ENCODE measurements at regions not wholly inside any gene's neighbourhood (a gene's known extent, or its start where the extent isn't known, plus 50 kb on each side); places are given as distances from the start of the nearest gene placed in this dataset.
"Not testable (repeated sequence)": the region's sequence is repeated elsewhere in the genome, so short reads cannot be mapped to it uniquely, and the experiment has no call there.

DNA sequence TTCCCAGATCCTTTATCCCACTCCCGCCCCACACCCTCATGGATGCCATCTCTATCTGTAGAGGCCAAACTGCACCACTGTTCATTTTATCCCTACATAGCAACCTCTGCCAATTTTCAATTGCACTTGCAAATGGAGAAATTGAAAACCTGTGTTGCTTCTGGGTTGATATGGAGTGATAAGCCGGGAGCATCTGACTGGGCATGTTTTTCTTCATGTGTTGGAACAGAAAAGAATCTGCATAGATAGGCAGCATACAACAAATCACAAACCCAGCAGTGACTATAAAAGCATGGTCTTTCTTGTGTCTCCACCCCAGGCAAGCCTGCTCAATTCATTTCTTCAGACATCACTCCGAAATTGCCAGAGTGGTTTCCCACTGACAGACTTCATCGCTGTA, 608.8 kb upstream of the CAMK1G start:
- FAIRE-seq (no peak), DNase-seq (ENCODE audit: insufficient read length) (no peak)
- no peak for TF ChIP-seq TAF1 (IDR thresholded peaks at IDR 0.05; ENCODE audit: borderline replicate concordance, low read depth, low read length)
- no peak for TF ChIP-seq POLR2AphosphoS5 (IDR thresholded peaks at IDR 0.05; ENCODE audit: low read depth, low read length)
- TF ChIP-seq POLR2A (IDR thresholded peaks at IDR 0.05; ENCODE audit: low read depth, low read length): no peak

DNA sequence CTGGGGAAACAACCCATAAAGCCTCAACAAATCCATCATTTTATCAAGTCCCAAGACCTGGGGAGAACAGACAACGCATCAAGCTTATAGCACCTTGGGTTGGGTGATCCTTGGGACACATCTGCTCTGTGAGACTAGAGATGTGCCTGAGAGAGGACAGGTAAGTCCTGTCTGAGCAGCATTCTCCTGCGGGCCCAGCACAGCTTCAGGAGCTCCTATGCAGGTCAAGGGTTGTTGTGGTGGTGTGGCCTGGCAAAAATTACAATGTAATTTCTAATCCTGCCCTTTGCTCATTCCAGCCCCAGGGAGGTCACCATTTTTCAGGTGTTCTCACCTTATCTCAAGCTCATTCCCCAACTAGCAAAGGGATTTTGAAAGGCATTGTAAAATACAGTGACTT, 608.1 kb upstream of the CAMK1G start:
- FAIRE-seq: no peak
- TF ChIP-seq POLR2A (IDR thresholded peaks at IDR 0.05; ENCODE audit: low read depth, low read length): no peak
- no peak for TF ChIP-seq POLR2AphosphoS5 (IDR thresholded peaks at IDR 0.05; ENCODE audit: low read depth, low read length)
- TF ChIP-seq TAF1 (IDR thresholded peaks at IDR 0.05; ENCODE audit: borderline replicate concordance, low read depth, low read length): no peak
- DNase-seq (ENCODE audit: insufficient read length): no peak

DNA sequence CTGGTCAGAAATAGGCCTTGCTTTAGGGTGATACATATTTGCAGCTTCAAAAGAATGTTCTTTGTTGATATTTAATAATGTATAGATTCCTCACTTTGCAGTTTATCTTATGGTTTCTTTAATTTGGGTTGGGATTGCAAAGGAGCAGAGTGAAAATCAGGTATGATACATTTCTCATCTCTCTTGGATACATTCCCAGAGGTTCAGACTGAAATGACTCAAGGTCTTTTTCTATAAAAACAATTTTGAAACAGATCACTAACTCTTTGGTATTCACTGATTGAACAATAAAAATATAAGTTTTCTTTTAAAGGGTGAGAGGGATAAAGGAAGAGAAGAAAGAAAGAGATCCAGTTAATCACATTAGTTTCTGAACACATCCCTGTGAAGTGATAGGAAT, 606.5 kb upstream of the CAMK1G start:
- DNase-seq (ENCODE audit: insufficient read length) (no peak), FAIRE-seq (no peak)
- TF ChIP-seq TAF1 (IDR thresholded peaks at IDR 0.05; ENCODE audit: borderline replicate concordance, low read depth, low read length) (no peak), POLR2A (IDR thresholded peaks at IDR 0.05; ENCODE audit: low read depth, low read length) (no peak), POLR2AphosphoS5 (IDR thresholded peaks at IDR 0.05; ENCODE audit: low read depth, low read length) (no peak)

DNA sequence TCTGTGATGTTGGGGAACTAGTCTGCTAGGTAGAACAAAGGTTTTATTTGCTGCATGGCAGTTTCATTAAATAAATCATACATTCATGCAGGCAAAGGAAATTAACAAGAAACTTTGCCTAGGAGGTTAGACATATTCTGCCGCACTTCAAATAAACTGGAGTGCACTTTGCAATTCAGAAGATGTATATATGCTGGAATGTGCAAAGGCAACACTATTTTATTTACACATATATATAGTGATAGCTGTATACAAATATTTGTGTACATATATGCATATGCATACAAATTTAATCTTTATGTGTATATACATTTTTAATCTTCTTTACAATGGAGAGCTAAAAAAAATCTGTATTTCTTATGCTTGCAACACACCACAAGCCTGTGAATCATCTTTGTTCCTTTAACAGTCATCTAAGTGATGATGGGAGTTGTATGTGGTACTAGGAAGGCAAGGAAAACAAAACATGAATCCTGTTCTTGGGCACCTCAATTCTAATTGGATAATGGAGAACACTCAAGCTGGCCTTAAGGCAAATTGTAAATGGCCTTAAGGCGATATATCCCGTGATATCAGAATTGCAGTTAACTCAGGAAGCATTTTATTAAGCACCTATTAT, 605.8 kb upstream of the CAMK1G start:
- no peak for DNase-seq (ENCODE audit: insufficient read length)
- TF ChIP-seq POLR2AphosphoS5 (IDR thresholded peaks at IDR 0.05; ENCODE audit: low read depth, low read length) (no peak), POLR2A (IDR thresholded peaks at IDR 0.05; ENCODE audit: low read depth, low read length) (no peak), TAF1 (IDR thresholded peaks at IDR 0.05; ENCODE audit: borderline replicate concordance, low read depth, low read length) (no peak)
- FAIRE-seq: peak; percentile 50

DNA sequence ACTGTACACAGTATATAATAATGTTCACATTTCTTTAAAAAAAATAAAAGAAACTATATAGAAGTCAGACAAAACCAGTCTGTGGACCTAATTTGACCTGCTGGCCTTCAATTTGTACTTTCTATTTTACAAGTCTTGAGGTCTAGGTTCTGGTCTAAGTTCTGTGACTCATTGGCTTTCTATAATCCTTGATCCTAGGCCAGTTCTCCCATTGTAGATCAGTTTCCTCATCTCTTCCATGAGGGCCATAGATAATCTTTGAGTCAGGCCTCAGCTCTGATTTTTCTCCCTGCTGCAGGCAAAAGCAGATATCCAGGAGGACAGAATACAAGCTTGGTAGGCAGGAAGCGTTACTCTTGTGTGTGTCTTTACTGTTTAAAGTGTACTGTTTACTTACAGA, 603.7 kb upstream of the CAMK1G start:
- FAIRE-seq (no peak), DNase-seq (ENCODE audit: insufficient read length) (no peak)
- no peak for TF ChIP-seq TAF1 (IDR thresholded peaks at IDR 0.05; ENCODE audit: borderline replicate concordance, low read depth, low read length)
- no peak for TF ChIP-seq POLR2AphosphoS5 (IDR thresholded peaks at IDR 0.05; ENCODE audit: low read depth, low read length)
- no peak for TF ChIP-seq POLR2A (IDR thresholded peaks at IDR 0.05; ENCODE audit: low read depth, low read length)

DNA sequence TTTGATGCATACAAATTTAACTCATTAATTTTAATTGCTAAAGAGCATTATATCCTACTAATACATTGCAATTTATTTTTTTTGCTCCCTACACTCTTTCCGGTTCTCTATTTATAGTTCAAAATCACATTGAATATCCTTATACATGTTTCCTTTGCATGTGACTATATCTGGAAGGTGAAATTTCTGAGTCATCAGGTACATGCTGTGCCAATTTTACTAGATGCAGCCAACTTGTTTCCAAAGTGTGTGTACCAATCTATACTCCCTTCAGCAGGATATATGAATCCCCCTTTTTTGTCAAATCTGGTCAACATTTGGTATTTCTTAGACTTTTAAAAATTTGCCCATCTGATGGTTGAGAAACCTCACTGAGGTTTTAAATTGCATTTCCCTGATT, 602.9 kb upstream of the CAMK1G start:
- DNase-seq (ENCODE audit: insufficient read length) (no peak), FAIRE-seq (no peak)
- TF ChIP-seq POLR2AphosphoS5 (IDR thresholded peaks at IDR 0.05; ENCODE audit: low read depth, low read length): no peak
- TF ChIP-seq TAF1 (IDR thresholded peaks at IDR 0.05; ENCODE audit: borderline replicate concordance, low read depth, low read length): no peak
- no peak for TF ChIP-seq POLR2A (IDR thresholded peaks at IDR 0.05; ENCODE audit: low read depth, low read length)

DNA sequence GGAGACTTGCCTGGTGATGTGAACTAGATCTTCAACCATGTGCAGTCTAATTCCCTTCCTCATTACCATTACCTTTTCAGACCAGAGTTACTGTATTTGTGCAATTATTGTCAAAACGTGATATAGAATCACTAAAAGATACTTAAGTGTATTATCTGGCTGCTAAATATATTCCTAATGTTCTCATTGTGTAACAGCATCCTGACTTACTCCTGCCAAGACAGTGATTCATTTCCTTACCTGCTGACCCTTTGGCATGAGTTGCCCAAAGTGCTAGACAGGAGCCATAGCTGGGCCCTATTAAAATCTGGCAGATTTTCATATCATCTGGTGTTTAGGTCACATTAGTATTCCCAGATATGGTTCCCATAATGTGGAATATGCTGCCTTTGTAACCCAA, 598.3 kb upstream of the CAMK1G start:
- no peak for FAIRE-seq
- no peak for DNase-seq (ENCODE audit: insufficient read length)

DNA sequence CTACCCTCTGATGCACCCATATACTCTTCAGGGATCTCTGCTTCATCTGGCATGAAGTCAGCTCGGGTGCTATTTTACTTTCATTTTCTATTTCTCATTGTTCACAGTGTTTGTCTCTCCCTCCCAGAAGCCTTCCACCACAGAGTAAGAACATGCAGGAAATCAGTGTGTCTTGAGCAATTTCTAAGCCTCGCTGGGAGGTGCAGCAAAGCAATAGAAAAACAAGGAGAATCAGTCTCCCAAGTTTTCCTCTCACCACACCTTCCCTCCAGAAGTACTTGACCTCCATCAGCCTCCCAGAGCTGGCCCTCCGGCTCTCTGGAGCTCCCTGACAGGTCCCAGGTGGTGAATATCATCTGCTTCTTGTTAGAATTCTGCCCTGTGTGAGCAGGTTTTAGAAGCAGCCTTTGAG, 594.7 kb upstream of the CAMK1G start:
- FAIRE-seq (peak; percentile 79), DNase-seq (ENCODE audit: insufficient read length) (peak; percentile 36)

More for the DNA sequence above, 598.3 kb upstream of the CAMK1G start:
- no peak for TF ChIP-seq TAF1 (IDR thresholded peaks at IDR 0.05; ENCODE audit: borderline replicate concordance, low read depth, low read length)
- TF ChIP-seq POLR2AphosphoS5 (IDR thresholded peaks at IDR 0.05; ENCODE audit: low read depth, low read length): no peak
- no peak for TF ChIP-seq POLR2A (IDR thresholded peaks at IDR 0.05; ENCODE audit: low read depth, low read length)

DNA sequence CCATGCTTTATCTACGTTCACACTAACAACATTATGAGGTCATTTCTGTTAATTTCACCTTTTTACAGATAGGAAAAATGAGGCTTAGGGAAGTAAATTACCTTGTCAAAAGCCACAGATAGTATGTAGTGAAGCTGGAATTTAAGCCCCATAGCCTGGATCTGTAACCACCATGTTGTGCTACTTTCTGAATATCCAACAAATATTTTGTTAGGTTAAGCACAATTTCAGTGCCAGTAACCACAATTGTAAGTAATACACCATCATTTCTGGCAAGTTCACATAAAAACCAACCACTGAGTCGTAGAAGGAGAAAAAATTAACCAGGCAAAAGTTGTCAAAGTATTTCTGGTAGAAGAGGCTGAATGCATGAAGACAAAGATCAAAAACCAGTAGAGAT, 593.1 kb upstream of the CAMK1G start:
- TF ChIP-seq POLR2AphosphoS5 (IDR thresholded peaks at IDR 0.05; ENCODE audit: low read depth, low read length) (no peak), POLR2A (IDR thresholded peaks at IDR 0.05; ENCODE audit: low read depth, low read length) (no peak), TAF1 (IDR thresholded peaks at IDR 0.05; ENCODE audit: borderline replicate concordance, low read depth, low read length) (no peak)
- FAIRE-seq (no peak), DNase-seq (ENCODE audit: insufficient read length) (no peak)

More for the DNA sequence above, 594.7 kb upstream of the CAMK1G start:
- TF ChIP-seq POLR2AphosphoS5 (IDR thresholded peaks at IDR 0.05; ENCODE audit: low read depth, low read length) (no peak), TAF1 (IDR thresholded peaks at IDR 0.05; ENCODE audit: borderline replicate concordance, low read depth, low read length) (0 out of 2 replicates have a peak, but pooled peaks have one; percentile 38), POLR2A (IDR thresholded peaks at IDR 0.05; ENCODE audit: low read depth, low read length) (peak; percentile 40; the same call in 1 of the 2 replicates)

DNA sequence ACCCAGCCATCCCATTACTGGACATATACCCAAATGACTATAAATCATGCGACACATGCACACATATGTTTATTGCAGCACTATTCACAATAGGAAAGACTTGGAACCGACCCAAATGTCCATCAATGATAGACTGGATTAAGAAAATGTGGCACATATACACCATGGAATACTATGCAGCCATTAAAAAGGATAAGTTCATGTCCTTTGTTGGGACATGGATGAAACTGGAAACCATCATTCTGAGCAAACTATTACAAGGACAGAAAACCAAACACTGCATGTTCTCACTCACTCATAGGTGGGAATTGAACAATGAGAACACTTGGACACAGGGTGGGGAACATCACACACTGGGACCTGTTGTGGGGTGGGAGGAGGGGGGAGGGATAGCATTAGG, 586.5 kb upstream of the CAMK1G start:
- FAIRE-seq; DNase-seq (ENCODE audit: insufficient read length): not testable (repeated sequence)

DNA sequence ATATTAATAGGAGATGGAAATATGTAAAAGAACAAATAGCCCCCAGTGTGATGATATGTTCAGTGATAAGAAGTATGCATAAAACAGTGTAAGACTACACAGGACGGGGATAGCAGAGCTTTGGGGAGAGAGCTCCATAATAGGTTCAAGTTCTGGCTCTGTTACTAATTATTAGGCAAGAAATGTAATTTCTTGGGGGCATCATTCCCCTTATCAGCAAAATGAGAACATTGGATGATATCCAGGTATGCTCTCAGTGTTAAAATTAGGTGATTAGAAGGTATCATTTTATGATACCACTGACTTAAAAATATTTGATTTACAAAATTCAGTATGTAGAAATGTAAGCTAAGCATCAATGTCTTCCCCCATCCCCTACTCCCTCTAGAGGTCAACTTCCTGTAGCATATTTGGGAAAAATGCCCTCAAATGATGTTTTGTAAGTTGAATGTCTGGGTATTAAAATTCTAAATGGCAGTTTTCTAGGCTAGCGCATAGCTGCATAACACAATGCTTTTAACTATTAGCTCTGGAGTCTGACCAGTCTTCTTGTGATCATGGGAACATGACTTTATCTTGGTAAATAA, 585.7 kb upstream of the CAMK1G start:
- TF ChIP-seq POLR2A (IDR thresholded peaks at IDR 0.05; ENCODE audit: low read depth, low read length) (no peak), TAF1 (IDR thresholded peaks at IDR 0.05; ENCODE audit: borderline replicate concordance, low read depth, low read length) (no peak), POLR2AphosphoS5 (IDR thresholded peaks at IDR 0.05; ENCODE audit: low read depth, low read length) (no peak)
- no peak for DNase-seq (ENCODE audit: insufficient read length)
- FAIRE-seq: no peak

DNA sequence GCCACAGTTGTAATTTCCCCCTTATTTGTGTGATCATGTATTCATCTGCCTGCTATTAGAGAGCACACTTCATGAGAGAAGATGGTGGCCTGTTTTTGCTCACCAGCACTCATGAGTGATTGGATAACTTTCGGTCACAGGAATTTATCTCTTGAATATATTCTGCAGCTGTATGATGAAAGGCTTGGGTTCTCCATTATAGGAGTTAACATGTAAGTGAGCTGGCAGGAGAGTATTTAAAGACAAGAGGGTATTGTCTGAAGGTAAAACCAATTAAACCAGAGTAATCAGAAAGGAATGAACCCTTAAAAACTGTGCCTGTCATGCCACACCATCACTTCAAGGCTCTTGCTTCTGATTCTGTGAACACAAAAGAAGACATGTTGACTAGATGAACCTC, 574.9 kb upstream of the CAMK1G start:
- no peak for DNase-seq (ENCODE audit: insufficient read length)
- TF ChIP-seq POLR2AphosphoS5 (IDR thresholded peaks at IDR 0.05; ENCODE audit: low read depth, low read length): no peak
- no peak for FAIRE-seq

Measured in GM12892 (cell line).